Fibroblast of pulmonary artery (primary cell): ENCODE measurements at regions not wholly inside any gene's neighbourhood (a gene's known extent, or its start where the extent isn't known, plus 50 kb on each side); places are given as distances from the start of the nearest gene placed in this dataset.

ENCODE experiments used
- DNase-seq: peaks from one replicate; pipeline ENCODE4 v3.0.0-alpha.2; 2010; ENCODE audit warnings: low read depth
- H3K4me3 ChIP-seq: replicated peaks from 2 replicates; pipeline ENCODE4 v1.5.1; 2011; ENCODE audit warnings: low read depth, mild to moderate bottlenecking, control low read depth, low read length, moderate library complexity
- TF ChIP-seq, protein P1 (sequence below): IDR thresholded peaks from 2 replicates; pipeline ENCODE4 v1.5.1; 2011; ENCODE audit warnings: mild to moderate bottlenecking, control low read depth, low read length, inconsistent platforms; ENCODE audit errors: missing control alignments

DNA sequence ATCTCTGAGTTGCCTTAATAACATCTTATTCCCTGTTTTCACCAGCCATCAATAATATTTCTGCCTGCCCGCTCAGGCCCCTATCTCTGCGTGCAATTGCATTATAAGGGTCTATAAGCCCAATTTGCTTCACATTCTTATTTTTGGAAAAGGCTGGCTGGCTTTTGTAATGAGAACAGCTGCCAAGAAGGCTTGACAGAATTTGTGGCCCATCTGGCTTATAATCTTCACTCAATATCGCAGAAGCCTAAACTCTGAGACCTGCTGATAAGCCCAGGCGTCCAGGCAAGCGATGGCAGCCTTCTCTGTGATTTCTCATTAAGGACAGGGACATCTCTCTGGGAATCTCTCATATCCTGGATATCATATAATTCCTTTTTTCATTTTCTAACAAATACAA lies 1618.6 kb upstream of the CELF4 start:
- TF ChIP-seq, protein P1, sequence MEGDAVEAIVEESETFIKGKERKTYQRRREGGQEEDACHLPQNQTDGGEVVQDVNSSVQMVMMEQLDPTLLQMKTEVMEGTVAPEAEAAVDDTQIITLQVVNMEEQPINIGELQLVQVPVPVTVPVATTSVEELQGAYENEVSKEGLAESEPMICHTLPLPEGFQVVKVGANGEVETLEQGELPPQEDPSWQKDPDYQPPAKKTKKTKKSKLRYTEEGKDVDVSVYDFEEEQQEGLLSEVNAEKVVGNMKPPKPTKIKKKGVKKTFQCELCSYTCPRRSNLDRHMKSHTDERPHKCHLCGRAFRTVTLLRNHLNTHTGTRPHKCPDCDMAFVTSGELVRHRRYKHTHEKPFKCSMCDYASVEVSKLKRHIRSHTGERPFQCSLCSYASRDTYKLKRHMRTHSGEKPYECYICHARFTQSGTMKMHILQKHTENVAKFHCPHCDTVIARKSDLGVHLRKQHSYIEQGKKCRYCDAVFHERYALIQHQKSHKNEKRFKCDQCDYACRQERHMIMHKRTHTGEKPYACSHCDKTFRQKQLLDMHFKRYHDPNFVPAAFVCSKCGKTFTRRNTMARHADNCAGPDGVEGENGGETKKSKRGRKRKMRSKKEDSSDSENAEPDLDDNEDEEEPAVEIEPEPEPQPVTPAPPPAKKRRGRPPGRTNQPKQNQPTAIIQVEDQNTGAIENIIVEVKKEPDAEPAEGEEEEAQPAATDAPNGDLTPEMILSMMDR = no peak
- H3K4me3 ChIP-seq = no peak overlapping the region
- DNase-seq = no peak

DNA sequence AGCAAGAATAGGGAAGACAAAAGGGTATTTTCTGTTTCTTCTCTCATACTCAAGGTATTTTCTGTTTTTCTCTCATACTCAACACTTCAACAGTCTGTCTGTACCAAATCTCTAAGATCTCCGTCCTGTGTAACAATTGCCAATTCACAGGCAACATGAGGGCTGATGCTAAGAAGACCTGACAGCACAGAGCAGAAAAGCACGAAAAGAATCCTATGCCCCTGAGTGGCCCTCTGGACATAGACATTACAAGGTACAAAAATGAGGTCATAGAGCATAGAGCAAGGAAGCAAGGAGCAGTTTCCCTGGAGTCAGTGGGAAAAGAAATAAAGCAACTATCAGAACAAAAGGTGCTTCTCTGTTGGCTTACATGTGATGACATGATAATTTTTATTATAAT lies 1612.6 kb upstream of the CELF4 start:
- TF ChIP-seq, protein P1 = no peak
- DNase-seq = no peak
- no peak overlapping the region for H3K4me3 ChIP-seq

DNA sequence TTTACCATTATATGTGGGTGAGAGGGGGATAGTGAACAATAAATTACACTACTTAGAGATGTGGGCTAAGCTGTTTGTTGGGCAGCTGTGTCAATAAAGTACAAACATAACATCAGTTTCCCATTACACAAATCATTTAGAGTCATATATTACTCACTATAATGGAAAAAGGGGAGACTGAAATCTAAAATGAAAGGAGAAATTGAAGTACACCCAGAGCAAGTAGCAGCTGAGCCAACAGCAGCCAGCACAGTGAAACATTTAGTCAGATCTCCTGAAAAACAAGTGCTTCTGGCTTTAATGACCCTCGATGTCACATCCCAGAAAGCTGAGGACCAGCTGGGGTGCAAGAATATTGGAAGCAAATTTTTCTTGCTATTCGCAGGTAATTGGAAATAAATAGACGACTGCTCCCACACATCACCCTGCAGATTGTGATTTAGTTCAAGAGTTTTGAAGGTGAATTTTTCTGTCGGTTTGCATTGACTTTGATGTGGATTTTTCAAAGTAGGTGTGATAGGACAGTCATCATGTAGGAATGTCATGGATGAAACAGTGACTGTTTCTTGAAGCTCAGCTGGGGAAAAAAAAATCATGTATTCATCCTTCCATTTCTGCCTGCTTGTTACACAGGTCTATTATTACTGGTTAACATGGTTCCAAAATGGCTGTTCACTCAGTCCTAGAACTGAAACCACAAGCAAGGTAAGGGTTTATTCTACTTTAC lies 1607.3 kb upstream of the CELF4 start:
- H3K4me3 ChIP-seq = no peak overlapping the region
- DNase-seq = no peak
- TF ChIP-seq, protein P1 = no peak

DNA sequence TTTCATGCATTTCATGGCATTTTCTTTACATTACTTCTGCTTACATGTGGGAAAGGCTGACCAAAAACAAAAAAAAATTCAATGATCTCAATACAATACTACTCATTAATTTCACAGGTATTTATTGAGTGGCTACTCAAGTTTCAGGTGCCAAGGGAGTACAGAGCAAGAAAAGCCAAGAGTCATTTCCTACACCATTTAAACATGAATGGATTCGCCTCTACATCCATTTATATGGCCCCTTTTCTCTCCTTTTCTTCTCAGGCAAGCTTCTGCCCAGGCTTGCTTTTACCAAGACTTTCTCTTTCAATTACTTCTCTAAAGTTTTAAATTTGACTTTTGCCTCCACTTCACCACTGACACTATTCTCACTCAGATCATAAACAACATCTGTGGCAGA lies 1603.1 kb upstream of the CELF4 start:
- DNase-seq = no peak
- TF ChIP-seq, protein P1 = no peak
- H3K4me3 ChIP-seq = no peak overlapping the region

DNA sequence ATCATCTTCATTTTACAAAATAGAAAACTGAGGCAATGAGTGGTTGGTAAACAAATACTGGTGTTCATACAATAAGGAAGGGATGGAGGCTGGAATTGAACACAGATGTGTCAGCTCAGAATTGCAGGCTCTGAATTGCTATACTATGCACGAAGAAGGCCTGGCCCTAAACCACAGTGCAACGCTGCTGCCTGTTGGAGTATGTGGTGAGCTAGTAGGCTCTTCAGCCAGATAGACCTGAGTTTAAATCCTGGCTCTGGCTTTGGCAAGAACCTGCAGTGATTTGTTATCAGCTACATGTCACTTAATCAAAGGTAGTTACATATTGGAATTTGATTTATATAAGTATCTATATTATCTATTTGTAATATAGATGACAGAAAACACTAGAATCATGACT lies 1602.4 kb upstream of the CELF4 start:
- no peak overlapping the region for H3K4me3 ChIP-seq
- TF ChIP-seq, protein P1 = no peak
- no peak for DNase-seq

DNA sequence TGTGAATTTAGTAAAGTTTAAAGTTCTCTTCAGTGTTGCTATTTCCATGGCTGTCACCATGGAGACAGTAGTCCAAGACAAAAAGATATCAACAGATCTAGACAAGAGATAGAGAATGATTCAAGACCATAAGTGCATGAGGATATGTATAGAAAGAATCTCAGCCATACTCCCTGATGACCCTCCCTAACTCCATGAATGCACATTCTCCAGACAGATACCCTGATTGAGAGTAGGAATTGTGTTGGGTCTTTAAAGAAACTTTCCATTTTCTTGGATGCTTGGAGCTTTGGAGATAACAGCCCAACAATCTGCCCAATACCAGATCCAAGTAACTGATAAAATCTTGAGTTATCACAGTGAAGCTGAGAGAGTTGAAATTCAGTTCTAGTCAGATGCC lies 1601.2 kb upstream of the CELF4 start:
- H3K4me3 ChIP-seq = no peak overlapping the region
- TF ChIP-seq, protein P1 = no peak
- no peak for DNase-seq

DNA sequence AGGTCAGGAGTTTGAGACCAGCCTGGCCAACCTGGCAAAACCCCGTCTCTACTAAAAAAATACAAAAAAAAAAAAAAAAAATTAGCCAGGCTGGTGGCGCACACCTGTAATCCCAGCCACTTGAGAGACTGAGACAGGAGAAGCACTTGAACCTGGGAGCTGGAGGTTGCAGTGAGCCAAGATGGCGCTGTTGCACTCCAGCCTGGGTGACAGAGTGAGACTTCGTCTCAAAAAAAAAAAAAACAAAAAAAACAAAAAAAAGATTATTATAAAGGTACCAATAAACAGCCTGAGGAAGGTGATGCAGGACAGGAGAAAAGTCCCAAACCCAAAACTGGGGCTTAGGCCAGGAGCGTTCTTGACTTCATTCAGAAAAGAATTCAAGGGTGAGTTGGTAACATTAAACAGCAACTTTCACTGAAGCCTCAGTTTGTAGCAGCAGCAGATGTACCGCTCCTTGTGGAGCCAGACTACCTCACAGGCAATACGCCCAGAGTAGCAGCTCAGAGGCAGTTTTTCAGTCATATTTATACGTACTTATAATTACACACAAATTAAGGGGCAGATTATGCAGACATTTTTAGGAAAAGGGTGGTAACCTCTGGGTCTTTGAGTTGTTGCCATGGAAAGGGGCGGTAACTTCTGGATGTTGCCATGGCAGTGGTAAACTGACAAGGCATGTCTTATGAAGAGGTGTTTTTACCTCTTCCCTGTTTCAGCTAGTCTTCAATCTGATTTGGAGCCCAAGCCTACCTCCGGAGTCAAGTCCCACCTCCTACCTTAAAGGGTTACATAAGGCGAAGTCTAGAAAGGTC lies 1596.6 kb upstream of the CELF4 start:
- no peak overlapping the region for H3K4me3 ChIP-seq
- DNase-seq = no peak
- TF ChIP-seq, protein P1 = no peak
